ENCODE measurements at regions not wholly inside any gene's neighbourhood (a gene's known extent, or its start where the extent isn't known, plus 50 kb on each side); places are given as distances from the start of the nearest gene placed in this dataset.

DNA sequence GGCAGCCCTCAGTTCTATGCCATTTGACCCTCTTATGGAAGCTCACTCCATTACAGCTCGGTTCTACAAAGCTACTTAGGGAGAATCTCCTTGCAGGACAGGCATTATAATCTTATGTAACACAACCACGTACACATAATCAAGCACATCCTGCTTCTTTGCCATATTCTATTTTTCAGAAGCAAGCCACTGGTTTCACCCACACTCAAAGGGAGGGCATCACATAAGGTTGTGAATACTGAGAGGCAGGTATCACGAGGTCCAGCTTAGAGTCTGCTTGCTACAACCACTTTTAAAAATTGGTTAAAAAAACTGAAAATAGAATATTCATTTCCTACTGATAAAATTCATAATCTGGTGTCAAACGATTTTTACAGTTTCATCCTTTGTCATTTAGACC lies 589.2 kb downstream of the SLC16A7 start:
- TF ChIP-seq POLR2A (IDR thresholded peaks at IDR 0.05), result no peak
- TF ChIP-seq, protein P1, sequence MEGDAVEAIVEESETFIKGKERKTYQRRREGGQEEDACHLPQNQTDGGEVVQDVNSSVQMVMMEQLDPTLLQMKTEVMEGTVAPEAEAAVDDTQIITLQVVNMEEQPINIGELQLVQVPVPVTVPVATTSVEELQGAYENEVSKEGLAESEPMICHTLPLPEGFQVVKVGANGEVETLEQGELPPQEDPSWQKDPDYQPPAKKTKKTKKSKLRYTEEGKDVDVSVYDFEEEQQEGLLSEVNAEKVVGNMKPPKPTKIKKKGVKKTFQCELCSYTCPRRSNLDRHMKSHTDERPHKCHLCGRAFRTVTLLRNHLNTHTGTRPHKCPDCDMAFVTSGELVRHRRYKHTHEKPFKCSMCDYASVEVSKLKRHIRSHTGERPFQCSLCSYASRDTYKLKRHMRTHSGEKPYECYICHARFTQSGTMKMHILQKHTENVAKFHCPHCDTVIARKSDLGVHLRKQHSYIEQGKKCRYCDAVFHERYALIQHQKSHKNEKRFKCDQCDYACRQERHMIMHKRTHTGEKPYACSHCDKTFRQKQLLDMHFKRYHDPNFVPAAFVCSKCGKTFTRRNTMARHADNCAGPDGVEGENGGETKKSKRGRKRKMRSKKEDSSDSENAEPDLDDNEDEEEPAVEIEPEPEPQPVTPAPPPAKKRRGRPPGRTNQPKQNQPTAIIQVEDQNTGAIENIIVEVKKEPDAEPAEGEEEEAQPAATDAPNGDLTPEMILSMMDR (IDR thresholded peaks at IDR 0.05), result no peak
